PFSK-1 (cell line): ENCODE measurements at regions not wholly inside any gene's neighbourhood (a gene's known extent, or its start where the extent isn't known, plus 50 kb on each side); places are given as distances from the start of the nearest gene placed in this dataset.

Experiments
- POLR2AphosphoS5 ChIP-seq: IDR thresholded peaks from 2 replicates; pipeline ENCODE4 v1.6.1; 2012; ENCODE audit warnings: low read depth, mild to moderate bottlenecking, control low read depth, low read length, moderate library complexity
- SIN3A ChIP-seq: IDR thresholded peaks from 2 replicates; pipeline ENCODE4 v1.6.1; 2012; ENCODE audit warnings: mild to moderate bottlenecking, low read length, moderate library complexity, borderline replicate concordance; ENCODE audit not compliant: insufficient read depth
- TAF1 ChIP-seq: IDR thresholded peaks from 2 replicates; pipeline ENCODE4 v1.6.1; 2012; ENCODE audit warnings: low read length, control low read depth, borderline replicate concordance; ENCODE audit not compliant: insufficient read depth
- TF ChIP-seq, protein P1 (sequence below), 2 experiments: IDR thresholded peaks; 2 replicates each; pipeline versions ENCODE4 v1.6.1 to v1.8.0; 2011 to 2012; ENCODE audit warnings: low read depth in 2 of 2, low read length in 2 of 2, control low read depth in 1 of 2, inconsistent platforms in 1 of 2, mild to moderate bottlenecking in 1 of 2, moderate library complexity in 1 of 2; ENCODE audit not compliant: insufficient read depth in 1 of 2

DNA sequence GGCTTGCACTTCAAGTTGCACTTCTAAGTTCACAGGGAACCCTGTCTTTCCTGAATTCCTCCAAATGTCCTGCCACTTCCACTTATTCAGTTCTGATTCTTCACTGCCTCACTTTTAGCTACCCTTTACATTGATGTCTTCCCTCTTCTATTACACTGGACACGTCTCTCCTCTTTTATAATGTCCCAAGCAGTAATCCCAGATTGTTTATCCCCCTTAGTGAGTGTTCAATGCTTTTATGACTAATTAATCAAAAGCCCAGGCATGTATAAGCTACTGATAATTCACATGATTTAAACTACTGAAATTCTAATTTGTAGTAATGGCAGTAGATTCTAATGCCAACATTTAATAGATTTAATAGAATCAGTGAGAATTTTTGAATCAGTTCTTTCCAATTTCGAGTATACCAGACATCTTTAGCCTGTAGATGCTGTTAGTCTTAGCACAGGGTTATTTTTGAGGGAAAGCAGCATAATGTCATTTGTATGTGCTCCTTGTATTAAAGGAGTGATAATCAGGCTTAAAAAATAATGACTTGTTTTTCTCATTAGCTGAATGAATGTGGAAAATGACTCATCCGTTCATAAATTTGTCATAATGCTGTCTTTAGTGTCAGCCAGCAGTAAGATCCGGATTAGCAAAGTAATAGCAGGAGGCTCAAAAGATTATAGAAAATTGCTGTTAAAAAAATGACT is 703.1 kb downstream of the CENPC start:
- TF ChIP-seq, protein P1, sequence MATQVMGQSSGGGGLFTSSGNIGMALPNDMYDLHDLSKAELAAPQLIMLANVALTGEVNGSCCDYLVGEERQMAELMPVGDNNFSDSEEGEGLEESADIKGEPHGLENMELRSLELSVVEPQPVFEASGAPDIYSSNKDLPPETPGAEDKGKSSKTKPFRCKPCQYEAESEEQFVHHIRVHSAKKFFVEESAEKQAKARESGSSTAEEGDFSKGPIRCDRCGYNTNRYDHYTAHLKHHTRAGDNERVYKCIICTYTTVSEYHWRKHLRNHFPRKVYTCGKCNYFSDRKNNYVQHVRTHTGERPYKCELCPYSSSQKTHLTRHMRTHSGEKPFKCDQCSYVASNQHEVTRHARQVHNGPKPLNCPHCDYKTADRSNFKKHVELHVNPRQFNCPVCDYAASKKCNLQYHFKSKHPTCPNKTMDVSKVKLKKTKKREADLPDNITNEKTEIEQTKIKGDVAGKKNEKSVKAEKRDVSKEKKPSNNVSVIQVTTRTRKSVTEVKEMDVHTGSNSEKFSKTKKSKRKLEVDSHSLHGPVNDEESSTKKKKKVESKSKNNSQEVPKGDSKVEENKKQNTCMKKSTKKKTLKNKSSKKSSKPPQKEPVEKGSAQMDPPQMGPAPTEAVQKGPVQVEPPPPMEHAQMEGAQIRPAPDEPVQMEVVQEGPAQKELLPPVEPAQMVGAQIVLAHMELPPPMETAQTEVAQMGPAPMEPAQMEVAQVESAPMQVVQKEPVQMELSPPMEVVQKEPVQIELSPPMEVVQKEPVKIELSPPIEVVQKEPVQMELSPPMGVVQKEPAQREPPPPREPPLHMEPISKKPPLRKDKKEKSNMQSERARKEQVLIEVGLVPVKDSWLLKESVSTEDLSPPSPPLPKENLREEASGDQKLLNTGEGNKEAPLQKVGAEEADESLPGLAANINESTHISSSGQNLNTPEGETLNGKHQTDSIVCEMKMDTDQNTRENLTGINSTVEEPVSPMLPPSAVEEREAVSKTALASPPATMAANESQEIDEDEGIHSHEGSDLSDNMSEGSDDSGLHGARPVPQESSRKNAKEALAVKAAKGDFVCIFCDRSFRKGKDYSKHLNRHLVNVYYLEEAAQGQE (IDR thresholded peaks at IDR 0.05; ENCODE audit: insufficient read depth in 1 of 2, low read depth in 2 of 2, low read length in 2 of 2): no peak
- no peak for TF ChIP-seq SIN3A
- TF ChIP-seq POLR2AphosphoS5: no peak
- no peak for TF ChIP-seq TAF1
